Astrocyte of the spinal cord (primary cell): ENCODE measurements at regions not wholly inside any gene's neighbourhood (a gene's known extent, or its start where the extent isn't known, plus 50 kb on each side); places are given as distances from the start of the nearest gene placed in this dataset.

Experiments
- DNase-seq: peaks from one replicate; pipeline ENCODE4 v3.0.0; 2011; ENCODE audit warnings: low read depth, low spot score
- H3K4me3 ChIP-seq: 2 replicates; pipeline ENCODE4 v1.5.1; 2011; ENCODE audit warnings: low read depth, mild to moderate bottlenecking, low read length, moderate library complexity
- in situ Hi-C: cut with HindIII; loops from 2 replicates; pipeline ENCODE4 v1.10.0; 2017; ENCODE audit warnings: low sequenced_read_pairs
- TF ChIP-seq, protein P1 (sequence below): IDR thresholded peaks from 2 replicates; pipeline ENCODE4 v1.5.1; 2012; ENCODE audit warnings: low read depth, mild to moderate bottlenecking, low read length, inconsistent platforms

DNA sequence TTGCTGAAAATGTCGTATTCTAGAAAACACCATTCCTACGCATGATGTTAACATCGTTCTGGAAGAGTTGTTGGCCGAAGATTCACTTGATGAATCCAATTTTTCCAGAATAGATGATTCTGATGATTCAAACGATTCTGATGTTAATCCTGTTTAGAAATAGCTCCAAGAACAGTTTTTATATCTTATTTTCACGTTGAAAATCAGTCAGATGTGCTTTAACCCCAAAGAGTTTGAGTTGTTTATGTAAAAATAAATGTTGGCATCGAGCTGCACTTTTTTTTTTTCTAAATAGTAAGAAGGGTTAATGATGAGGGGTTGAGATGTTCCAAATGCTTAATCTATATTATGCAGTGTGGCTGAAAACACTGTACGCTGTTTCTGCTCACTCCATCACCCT, 99.9 kb upstream of the LINC00305 start:
- DNase-seq = no peak
- H3K4me3 ChIP-seq = no peak overlapping the region
- in situ Hi-C loops = no loop called here
- TF ChIP-seq, protein P1, sequence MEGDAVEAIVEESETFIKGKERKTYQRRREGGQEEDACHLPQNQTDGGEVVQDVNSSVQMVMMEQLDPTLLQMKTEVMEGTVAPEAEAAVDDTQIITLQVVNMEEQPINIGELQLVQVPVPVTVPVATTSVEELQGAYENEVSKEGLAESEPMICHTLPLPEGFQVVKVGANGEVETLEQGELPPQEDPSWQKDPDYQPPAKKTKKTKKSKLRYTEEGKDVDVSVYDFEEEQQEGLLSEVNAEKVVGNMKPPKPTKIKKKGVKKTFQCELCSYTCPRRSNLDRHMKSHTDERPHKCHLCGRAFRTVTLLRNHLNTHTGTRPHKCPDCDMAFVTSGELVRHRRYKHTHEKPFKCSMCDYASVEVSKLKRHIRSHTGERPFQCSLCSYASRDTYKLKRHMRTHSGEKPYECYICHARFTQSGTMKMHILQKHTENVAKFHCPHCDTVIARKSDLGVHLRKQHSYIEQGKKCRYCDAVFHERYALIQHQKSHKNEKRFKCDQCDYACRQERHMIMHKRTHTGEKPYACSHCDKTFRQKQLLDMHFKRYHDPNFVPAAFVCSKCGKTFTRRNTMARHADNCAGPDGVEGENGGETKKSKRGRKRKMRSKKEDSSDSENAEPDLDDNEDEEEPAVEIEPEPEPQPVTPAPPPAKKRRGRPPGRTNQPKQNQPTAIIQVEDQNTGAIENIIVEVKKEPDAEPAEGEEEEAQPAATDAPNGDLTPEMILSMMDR = no peak

GRCh38 chr18:64245126-64245861, 96.4 kb upstream of the LINC00305 start:
- DNase-seq = no peak
- H3K4me3 ChIP-seq = no peak overlapping the region
- TF ChIP-seq, protein P1 = no peak
- in situ Hi-C loops = no loop called here

- in situ Hi-C loops = no loop called here
- H3K4me3 ChIP-seq = no peak overlapping the region
- TF ChIP-seq, protein P1 = no peak
- no peak for DNase-seq
These were observed 95.7 kb upstream of the LINC00305 start for GRCh38 chr18:64244571-64244970.

- TF ChIP-seq, protein P1 = no peak
- no peak overlapping the region for H3K4me3 ChIP-seq
- in situ Hi-C loops = no loop called here
- DNase-seq = no peak
These were observed 91.4 kb upstream of the LINC00305 start for GRCh38 chr18:64240316-64240715.

GRCh38 chr18:64238076-64238475, 89.2 kb upstream of the LINC00305 start:
- DNase-seq = no peak
- in situ Hi-C loops = no loop called here
- no peak overlapping the region for H3K4me3 ChIP-seq
- TF ChIP-seq, protein P1 = no peak

DNA sequence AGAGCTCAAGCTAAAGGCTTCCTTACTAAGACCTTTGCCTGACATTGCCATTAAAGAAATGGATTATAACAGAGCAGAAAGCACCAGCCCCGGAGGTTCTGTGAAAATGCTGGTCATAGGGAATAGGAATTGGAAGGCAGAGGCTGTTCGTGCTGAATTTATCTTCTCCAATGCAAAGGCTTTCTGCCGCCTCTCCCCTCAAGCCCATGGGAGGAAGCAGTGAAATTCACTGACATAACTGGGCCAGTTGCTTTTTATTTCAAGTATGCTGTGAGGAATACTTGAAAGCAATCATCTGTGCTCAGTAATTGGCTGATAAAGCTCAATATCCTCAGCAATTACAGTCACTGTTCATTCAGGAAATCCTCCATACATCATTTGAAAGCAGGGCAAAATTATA, 85.4 kb upstream of the LINC00305 start:
- TF ChIP-seq, protein P1 = no peak
- in situ Hi-C loops = no loop called here
- no peak for DNase-seq
- no peak overlapping the region for H3K4me3 ChIP-seq
